ENCODE measurements at regions not wholly inside any gene's neighbourhood (a gene's known extent, or its start where the extent isn't known, plus 50 kb on each side); places are given as distances from the start of the nearest gene placed in this dataset.

DNA sequence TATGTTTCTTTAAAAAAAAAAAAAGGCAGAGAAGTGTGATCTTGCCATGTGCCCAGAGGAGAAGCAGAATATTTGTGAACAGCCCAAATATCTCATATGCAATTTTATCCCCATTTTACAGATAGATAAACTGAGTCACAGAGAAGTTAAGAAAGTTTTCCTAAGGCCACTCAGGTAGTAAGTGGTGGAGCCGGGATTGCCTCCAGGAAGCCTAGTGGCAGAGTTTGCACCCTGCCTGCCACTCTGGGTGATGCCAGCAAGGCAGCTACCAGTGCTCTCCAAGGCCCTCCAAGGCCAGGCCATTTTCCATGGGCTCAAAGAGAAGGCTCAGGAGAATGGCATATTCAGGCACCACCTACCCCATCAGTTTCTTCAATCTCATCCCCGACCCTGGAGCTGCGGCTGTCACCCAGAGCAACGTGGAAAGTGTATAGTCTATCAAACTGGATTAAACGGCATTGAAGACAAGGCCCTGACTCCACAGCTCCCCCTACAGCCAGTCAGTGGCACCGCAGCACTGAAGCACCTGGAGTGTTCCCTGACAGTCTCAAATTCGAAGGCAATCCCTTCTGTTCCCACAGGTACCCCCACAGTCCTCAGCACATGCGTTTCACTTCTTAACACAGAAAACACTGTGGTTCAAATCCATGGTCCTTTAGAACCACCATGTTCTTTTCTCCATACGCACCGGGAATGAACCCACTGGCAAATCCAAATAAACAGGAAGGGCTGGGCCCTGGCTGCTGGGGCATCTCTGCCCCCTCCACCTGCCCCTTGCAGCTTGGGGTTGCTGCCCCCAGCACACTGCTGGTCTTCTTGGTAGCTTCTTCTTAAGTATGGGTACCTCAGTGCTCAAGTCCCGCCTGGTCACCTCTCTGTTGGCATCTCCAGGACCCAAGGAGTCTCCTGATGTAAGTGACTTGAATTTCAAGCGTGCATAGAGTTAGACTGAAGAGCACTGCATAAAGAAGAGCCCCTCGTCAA, 175.3 kb downstream of the INHBB start:
- no peak for DNase-seq

DNA sequence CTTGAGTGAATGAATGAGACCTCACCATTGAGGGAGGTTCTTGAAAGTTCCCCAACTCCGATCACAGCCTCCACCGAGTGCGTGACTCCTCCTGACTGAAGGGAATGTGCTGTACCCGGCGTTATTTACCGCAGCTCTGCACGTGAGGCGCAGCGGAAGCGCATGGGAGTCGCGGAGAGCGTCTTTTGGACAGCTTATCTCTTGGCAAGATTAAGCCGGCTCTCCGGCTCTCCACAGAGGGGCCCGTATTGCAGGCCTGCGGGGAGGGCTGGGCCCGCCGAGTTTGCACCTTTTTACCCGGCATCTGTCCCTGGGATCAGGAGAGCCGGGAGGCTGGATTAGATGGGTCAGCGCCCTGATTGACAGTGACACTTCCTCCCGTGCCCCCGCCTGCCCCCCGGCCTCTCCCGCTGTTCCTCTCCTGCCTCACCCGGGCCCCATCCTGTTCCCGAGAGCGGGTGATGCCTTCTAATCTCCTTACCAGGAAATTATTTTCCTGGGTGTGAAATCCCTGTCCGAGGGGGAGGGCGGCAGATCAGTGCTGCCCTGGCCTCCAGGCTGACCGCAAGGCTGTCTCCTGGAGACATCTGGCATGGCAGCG, 176.3 kb downstream of the INHBB start:
- no peak for DNase-seq

DNA sequence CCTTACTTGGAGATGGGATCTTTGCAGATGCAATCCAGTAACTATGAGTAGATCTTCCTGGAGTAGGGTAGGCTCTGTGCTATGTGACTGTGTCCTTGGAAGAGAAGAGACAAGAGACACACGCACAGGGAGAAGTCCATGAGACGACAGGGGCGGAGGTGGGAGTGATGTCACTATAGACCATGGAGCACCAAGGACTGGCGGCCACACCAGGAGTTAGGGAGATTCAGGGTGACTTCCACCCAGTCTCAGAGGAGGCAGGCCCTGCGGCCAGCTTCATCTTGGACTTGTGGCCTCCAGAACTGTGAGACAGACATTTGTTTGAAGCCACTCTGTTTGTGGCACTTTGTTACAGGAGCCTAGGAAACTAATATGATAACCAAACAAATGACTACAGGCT, 177.8 kb downstream of the INHBB start:
- no peak for DNase-seq

DNA sequence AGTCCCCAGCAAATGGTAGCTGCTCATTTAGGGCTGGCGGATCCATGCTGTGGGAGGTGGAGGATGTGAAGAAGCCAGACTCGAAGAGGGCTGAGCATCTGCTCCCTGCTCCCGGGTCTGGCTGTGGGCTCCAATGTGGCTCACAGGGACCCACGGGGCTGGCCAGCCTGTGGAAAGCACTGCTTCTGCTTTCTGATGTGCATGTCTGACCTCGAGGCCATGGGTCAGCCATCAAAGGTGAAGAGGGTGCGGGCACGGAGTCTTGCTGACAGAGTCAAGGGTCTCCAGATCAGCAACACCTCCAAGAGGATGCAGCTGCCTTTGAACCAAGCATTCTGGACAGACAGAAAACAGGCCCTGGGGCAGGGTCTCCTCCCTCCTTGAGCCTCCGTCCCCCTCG, 178.2 kb downstream of the INHBB start:
- no peak for DNase-seq

DNA sequence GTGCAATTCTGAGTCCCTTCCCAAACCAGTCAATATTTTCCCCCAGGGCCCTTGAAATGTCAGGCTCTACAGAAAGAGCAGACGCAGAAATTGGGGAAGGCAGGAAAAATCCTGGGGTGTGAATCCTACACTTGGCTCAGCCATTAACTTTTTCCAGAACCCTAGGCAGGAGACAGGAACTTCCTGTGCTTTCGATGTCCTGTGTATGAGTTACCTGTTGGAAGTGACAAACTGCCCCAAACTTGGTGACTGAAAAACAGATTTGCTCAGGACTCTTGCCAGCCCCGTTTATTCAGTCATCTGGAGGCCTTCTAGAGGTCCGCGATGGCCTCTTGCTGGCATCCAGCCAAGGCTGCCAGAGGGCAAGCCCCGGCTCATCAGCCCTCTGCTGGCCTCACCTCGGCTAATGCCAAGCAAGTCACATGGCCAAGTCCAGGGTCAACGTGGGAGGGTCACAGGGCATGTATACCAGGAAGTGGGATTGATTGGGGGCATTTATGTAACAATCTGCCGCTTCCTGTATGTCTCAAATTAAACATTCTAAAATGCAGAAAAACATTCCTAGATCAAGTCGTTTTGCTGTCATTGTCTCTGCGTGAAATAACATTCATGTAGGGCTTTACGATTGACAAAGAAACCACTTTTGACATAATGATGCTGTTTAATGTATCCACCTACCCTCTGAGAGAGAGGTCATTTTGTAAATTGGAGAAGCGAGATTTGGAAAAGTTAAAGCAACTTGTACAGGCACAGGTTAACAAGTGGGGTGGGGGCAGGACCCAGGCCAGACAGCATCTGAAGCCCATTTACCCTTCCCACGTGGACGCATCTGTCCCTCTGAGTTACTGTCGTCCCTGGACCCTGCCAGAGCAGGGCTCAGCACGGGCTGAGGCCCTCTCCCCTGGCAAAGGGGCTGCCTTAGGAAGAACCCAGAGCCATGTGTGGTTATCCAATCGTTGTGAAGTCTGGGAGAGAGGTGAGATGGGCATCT, 179.4 kb downstream of the INHBB start:
- DNase-seq = no peak

DNA sequence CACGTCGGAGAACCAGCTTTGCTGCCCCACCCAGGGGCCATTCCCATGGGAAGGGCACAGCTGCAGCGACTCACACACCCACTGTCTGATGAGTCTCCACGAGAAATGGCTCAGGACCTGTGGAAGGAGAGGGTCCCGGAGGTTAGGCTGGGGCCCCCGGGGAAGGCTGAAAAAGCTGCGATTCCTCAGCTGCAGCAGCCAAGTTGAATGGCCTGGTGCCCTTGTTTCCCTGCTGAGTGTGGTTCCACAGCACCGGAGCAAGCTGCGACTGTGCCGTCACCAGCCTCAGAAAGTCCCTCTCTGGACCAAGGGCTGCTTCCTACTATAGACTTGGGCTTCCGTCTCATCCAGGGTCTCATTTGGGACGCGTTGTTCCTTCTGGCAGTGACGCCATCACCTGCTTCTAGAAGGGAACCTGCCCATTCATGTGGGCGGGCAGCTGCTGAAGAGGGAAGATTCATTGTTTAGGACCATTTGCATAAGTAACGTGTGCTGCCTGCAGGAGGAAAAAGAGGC, 180.2 kb downstream of the INHBB start:
- DNase-seq = no peak

DNA sequence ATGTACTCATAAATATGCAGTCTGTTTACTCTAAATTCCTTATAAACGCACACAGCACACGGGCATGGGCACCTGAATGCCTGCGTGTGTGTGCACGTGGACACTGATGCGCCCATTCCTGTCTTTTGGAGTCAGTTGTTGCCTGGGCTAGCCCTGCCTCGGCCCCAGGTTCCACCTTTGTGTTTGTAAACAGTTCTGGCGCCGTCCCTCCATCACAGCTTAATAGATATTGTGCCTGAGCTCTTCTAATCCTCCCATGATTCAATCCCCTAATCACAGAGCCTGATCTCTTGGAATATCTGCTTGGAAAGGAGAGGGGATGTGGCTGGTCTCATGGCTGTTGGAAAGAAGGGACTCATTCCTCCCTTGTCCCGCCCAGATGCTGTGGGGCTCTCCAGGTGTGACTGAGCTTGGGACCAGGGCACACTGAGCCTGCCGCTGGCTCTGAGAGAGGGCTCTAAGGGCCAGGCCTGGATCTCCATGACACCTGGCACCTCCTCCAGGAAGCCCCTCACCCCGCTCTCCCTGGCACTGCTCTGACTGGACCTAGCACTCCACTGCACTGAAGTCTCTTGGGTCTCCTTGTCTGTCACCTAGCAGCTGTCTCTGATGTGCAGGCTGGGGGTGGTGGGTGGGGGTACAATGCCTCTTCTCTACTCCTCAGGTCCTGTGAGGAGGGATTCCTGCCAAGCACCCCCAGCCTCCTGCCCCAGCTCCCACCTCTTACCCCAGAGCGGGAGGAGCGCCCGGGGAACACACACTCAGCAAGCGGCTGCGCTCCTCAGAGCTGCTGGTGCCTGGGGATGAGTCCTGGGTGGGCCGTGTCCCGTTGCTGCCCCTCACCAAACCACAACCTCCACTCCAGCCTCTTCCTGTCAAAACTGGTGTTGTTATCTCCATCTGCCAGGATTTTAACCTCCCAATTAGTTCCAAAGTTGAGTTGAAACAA, 181.3 kb downstream of the INHBB start:
- DNase-seq = no peak

DNA sequence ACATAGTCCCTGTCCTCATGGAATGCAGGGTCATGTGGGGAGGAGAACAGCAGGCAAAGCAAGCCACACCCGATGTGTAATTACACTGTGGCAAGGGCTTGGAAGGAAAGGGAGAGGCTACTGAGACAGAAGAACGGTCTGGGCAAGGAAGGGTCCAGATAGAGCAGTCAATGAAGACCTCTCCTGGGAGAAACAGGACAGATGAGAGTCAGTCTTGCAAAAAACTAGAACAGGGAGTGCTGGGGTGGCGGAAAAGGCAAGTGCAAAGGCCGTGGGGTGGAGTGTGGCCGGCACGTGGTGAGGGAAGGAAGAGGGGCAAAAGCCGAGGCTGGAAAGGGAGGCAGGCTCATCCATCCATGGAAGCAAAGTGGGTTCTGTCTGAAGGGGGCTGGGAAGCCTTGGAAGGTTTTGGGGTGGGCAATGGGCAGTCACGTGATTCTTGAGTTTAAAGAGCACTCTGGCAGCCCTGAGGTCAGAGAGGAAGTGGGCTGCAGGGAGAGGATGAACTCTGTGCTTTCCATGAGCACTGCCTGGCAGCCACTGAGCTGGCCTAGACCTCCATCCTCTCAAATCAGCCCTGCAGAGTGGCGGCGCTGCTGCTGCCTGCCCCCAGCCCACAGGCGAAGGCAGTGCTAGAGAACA, 182.2 kb downstream of the INHBB start:
- DNase-seq = no peak

DNA sequence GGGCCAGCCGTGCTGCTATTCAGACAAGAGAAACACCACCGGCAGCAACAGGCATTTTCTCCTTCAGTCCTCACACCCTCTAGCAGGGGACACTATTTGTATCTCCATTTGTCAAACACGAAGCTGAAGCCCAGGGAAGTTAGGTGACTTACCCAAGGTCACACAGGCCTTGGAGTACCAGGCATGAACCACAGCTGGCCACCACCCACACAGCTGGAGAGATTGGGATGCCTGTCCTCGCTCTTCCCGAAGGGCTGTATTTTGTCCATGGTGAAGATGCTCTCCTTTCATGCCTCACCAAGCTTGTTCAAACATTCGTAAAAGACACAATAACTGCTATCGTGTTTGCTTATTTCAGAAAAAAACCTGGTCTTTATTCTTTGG, 182.7 kb downstream of the INHBB start:
- DNase-seq = no peak

DNA sequence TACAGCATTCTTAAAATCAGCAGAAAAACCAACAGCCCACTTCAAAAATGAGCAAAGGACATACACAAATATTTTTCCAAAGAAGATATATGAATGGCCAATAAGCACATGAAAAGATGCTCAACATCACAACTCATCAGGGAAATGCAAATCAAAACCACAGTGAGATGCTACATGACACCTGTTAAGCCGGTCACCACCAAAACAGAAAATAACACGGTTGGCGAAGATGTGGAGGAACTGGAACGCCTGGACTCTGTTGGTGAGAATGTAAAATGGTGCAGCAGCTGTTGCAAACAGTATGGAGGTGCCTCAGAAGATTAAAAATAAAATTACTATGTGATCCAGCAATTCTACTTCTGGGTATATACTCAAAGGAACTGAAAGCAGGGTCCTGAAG, 184.8 kb downstream of the INHBB start:
- DNase-seq = no peak

DNA sequence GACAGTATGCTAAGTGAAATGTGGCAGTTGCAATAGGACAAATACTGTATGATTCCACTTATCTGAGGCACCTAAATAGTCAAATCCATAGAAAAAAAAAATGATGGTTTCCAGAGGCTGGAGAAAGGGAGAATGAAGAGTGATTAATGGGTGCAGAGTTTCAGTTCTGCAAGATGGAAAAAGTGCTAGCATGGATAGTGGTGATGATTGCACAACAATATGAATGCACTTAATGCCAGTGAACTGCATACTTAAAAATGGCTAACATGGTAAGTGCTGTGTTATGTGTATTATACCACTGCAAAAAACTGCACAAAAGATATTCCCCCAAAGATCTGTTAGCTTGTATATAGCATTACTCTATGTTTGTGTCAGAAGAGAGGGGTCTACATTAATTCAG, 185.4 kb downstream of the INHBB start:
- no peak for DNase-seq

DNA sequence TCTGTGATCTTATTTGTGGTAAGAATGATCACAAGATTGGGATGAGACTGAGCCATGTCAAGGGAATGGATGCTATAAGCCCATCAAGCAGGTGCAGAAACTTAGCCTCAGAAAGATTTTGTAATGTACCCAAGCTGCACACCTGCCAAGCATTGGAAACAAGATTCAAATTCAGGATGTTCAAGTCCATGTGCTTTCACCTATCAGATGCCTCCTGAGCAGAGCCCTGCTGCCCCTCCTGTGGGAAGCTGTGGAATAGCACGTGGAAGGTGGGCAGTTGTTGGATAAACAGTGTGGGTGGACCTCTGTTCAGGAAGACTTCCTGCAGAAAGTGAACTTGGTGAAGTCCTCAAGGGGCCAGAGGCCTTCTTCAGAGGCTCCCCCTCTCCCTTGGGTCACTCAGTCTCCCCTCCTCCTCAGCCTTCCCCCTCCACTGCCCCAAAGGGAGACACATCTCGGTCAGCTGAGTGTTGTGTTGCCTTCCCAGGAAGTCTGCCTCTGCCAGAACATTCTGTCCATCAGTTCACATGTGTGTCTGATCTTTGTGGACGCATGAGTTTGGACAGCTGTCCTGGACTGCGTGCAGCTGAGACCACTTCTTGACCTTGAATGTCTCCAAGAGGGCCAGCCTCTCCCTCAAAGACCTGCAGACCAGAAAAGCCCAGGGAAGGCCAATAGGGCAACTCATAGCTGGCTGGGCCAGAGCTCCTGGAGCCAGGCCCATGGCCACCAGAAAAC, 186.1 kb downstream of the INHBB start:
- DNase-seq = no peak

DNA sequence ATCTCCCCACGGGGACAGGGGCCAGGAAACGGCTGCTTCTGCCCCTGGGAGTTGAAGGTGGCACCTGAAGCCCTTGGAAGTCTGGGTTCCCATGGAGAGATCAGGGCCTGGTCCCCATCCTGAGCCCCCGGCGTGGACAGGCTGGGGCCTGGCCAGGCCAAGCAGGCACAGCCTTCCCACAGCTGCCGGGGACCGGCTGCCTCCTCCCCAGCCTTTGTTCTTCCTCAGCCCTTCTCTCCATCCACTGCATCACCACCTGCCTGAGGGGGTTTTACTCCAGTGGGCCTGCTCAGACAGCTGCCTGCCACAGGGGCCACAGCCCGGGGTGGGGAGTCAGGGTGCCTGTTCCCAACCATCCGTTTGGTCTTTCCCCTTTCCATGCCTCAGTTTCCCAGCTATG, 187.7 kb downstream of the INHBB start:
- no peak for DNase-seq

DNA sequence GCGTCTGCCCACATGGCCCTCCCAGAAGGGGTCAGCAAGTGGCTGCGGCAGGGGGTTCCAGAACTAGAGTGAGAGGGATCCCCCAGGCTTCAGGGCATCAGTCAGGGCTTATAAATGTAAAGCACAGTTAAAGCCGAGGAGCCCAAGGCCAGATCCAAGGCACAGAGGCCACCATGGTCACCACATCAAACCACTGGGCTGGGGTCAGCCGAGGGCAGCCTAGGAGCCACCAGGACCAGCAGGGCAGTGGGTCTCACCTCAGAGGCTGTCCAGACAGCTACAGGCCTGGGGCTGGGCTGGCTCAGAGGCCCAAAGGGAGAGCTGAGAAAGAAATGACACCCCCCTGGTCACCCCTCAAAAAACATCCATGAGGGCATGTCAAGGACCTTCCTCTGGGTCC, 188.5 kb downstream of the INHBB start:
- no peak for DNase-seq

DNA sequence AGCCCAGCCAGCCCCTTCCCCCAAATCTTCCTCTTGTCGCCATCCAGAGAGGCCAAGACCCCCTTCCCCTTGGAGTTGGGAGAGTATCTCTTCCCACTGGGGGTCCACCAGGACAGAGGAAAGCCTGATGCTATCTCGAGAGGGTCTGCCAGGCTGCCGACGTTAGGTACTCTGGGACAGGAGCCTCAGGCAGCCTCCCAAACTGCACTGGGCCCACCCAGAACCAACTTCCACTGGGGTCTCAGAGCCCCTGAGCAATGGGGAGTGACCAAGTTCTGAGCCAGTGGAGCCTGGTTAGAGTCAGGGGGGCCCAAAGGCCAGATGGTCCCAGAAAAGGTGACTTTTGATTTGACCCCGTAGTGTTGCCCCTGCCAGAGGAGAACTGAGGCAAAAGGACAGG, 189.1 kb downstream of the INHBB start:
- no peak for DNase-seq

DNA sequence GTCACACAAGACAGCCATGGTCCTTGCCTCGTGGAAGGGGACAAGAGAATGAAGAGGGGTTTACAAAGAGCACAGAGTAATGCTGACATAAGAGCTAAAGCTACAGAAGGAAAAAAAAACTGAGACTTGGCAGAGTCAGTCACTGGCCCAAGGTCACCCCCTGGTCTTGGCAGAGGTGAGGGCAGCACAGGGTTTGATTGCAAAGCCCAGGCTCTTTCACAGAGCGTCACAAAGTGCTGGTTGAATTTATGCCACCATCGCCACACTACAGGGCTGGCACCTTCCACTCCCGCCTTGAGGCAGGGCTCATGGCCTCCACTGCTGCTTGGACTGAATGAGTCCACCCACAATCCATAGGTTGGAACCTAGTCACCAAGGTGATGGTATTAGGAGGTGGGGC, 190.2 kb downstream of the INHBB start:
- no peak for DNase-seq

DNA sequence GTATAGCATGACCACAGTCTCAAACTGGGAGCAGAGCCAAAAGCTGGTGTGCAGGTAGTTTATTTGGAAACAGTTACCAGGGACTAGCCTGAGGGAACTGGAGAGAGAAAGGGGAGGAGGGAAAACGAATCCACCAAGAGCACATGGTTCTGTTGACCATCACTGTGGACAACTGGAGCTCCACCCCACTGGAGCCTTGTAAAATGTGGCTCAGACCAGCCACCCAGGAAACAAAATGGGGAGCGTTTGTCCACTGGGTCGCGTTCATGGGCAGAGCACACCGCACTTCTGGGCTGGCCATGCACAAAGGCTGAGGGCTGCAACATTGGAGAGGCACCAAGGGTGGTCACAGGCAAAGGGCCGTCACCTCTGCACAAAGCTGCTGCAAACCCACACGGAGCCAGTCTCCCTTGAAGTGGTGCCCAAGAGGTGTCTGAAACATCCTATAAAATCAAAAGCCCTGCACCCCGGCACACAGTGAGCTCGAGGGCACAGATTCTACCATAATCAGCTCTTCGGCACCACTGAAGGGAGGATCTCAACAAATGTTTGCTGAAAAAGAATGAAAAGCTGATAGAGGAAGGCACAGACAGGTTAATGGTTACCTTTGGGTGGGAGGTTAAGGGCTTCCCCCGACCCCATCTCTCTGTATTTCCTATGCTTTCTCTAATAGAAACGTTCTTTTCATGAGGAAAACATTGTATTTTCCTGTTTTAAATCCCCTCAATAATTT, 192.9 kb downstream of the INHBB start:
- DNase-seq = no peak

DNA sequence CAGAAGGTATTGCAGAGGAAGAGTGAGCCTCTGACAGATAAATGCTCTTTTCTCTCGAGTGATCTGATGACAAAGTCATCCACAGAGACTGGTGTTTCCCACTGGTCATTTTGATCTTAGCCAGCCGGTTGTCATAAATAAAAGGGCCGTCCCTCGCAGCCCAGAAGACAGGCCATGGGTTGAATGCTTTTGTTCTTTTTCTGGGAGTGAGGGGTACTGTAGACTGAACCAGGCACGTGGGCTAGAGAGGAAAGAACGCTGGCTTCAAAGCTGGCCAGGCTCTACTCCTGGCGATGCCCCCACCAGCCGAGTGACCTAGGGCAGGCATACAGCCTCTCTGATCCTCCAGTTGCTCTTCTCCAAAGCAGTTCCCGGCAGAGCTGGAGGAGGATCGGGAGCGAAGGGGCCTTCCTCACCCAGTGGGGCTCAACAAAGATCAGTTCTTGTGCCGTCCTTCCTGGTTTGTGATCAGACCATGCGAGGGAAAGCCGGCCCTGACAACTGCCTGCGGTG, 193.5 kb downstream of the INHBB start:
- no peak for DNase-seq

DNA sequence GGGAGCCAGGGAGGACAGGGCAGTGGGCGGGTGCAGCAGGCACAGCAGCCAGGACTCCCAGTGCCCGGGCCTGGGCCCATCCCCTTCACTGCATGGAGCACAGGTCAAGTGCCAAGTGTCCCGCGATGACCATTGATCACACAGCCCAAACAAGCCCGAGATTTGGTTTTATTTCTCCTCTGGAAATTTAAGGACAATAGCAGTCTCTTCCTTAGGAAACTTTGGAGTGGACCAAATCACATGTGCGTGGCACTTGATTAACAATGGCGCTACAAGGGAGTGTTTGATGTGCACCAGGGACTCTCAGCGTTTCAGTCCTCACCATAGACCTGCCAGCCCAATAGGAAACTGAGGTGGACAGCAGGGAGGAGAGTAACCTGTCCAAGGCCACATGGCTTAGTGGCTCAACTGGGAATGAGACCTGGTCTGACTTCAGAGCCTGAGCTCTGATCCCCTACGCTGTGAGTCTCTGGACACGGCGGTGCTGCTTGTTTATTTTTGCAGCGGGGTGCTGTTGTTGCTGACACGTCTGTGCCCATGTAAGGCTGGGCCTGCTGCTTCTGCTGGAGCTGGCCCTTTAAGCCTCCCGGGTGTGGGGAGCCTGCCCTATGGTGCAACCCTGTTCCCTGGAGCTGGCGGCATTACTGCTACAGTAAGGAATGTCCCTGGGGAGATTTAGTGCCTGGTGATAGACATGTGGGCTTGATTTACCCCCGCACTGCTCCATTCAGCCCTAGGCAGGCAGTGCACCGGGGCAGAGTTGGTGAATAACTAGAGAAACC, 194.2 kb downstream of the INHBB start:
- peak; percentile 86 for DNase-seq

Data from T1000 (cell line).